HCT116 (cell line): ENCODE measurements at regions not wholly inside any gene's neighbourhood (a gene's known extent, or its start where the extent isn't known, plus 50 kb on each side); places are given as distances from the start of the nearest gene placed in this dataset.

ENCODE experiments used
- EZH2 ChIP-seq: fragments of 200-600 bp; sonication (generic); IDR thresholded peaks from 2 replicates; pipeline ENCODE4 v1.6.1; 2017; ENCODE audit warnings: antibody characterized with exemption, mixed run types
- EZH2phosphoT487 ChIP-seq: fragments of 200-600 bp; IDR thresholded peaks from 2 replicates; pipeline ENCODE4 v1.6.1; 2018; ENCODE audit warnings: antibody characterized with exemption, borderline replicate concordance
- POLR2A ChIP-seq: IDR thresholded peaks from 2 replicates; pipeline ENCODE4 v1.7.0; 2011; ENCODE audit warnings: borderline replicate concordance; ENCODE audit not compliant: insufficient read depth, insufficient read length; ENCODE audit errors: extremely low read depth
- POLR2AphosphoS5 ChIP-seq: IDR thresholded peaks from 2 replicates; pipeline ENCODE4 v1.6.1; 2011; ENCODE audit warnings: mild to moderate bottlenecking, low read depth, low read length, moderate library complexity
- RAD21 ChIP-seq: IDR thresholded peaks from 2 replicates; pipeline ENCODE4 v1.6.1; 2012; ENCODE audit warnings: low read depth, mild to moderate bottlenecking
- REST ChIP-seq: IDR thresholded peaks from 2 replicates; pipeline ENCODE4 v1.6.1; 2012; ENCODE audit warnings: low read depth
- SP1 ChIP-seq: IDR thresholded peaks from 2 replicates; pipeline ENCODE4 v1.6.1; 2012; ENCODE audit warnings: low read depth
- TCF7L2 ChIP-seq: IDR thresholded peaks from 2 replicates; pipeline ENCODE4 v1.7.0; 2011; ENCODE audit warnings: borderline replicate concordance, inconsistent platforms; ENCODE audit not compliant: insufficient read depth, insufficient read length; ENCODE audit errors: extremely low read depth
- ZBTB33 ChIP-seq: IDR thresholded peaks from 2 replicates; pipeline ENCODE4 v1.6.1; 2011; ENCODE audit warnings: mild to moderate bottlenecking, low read length, moderate library complexity; ENCODE audit not compliant: insufficient replicate concordance; ENCODE audit errors: extremely low read depth
- ZFX ChIP-seq: fragments of 450-650 bp; IDR thresholded peaks from 2 replicates; pipeline ENCODE4 v1.6.1; 2017
- TF ChIP-seq, protein P1 (sequence below), 3 experiments: fragments of 200-600 bp in 1 of 3; sonication (generic) in 1 of 3; IDR thresholded peaks in 2 of 3; conservative IDR thresholded peaks in 1 of 3; 2 replicates each; pipeline ENCODE4 v1.5.1; 2012 to 2017; ENCODE audit warnings: low read depth in 2 of 3, low read length in 2 of 3, antibody characterized with exemption in 1 of 3, borderline replicate concordance in 1 of 3, control low read depth in 1 of 3, mild to moderate bottlenecking in 1 of 3, mixed read lengths in 1 of 3, mixed run types in 1 of 3, moderate library complexity in 1 of 3; ENCODE audit not compliant: insufficient read depth in 1 of 3
- TF ChIP-seq, protein P2 (sequence below): IDR thresholded peaks from 2 replicates; pipeline ENCODE4 v1.6.1; 2012

DNA sequence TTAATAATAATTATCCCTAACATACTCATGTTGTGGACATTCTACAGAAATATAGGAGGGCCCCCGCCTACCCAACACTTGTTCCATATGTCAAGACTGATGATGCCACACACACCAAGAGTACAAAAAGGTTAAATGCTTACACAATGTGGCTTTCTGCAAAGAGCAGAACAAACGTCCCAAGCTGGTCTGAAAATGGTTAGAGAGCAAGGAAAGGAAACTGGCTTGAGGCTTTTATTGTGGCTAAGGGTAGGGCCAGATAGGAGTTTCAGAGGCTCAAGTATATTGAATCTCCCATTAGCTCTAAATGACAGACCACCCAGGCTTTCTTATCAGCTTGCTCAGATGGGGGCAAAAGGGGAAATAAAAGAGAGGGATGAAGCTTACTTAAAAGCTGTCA is 134.1 kb upstream of the C1QTNF7 start:
- TF ChIP-seq, protein P1, sequence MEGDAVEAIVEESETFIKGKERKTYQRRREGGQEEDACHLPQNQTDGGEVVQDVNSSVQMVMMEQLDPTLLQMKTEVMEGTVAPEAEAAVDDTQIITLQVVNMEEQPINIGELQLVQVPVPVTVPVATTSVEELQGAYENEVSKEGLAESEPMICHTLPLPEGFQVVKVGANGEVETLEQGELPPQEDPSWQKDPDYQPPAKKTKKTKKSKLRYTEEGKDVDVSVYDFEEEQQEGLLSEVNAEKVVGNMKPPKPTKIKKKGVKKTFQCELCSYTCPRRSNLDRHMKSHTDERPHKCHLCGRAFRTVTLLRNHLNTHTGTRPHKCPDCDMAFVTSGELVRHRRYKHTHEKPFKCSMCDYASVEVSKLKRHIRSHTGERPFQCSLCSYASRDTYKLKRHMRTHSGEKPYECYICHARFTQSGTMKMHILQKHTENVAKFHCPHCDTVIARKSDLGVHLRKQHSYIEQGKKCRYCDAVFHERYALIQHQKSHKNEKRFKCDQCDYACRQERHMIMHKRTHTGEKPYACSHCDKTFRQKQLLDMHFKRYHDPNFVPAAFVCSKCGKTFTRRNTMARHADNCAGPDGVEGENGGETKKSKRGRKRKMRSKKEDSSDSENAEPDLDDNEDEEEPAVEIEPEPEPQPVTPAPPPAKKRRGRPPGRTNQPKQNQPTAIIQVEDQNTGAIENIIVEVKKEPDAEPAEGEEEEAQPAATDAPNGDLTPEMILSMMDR (IDR thresholded peaks at IDR 0.05 in 2 of 3, conservative IDR thresholded peaks at IDR 0.05 in 1 of 3; ENCODE audit: borderline replicate concordance in 1 of 3, insufficient read depth in 1 of 3, low read depth in 2 of 3, low read length in 2 of 3): no peak
- TF ChIP-seq EZH2 (no peak), RAD21 (no peak), ZFX (no peak), POLR2A (no peak), SP1 (no peak), EZH2phosphoT487 (no peak), ZBTB33 (no peak), POLR2AphosphoS5 (no peak), TCF7L2 (no peak), REST (no peak)
- TF ChIP-seq, protein P2, sequence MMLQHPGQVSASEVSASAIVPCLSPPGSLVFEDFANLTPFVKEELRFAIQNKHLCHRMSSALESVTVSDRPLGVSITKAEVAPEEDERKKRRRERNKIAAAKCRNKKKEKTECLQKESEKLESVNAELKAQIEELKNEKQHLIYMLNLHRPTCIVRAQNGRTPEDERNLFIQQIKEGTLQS: no peak
